Neuronal stem cell (in vitro differentiated cells): ENCODE measurements at regions not wholly inside any gene's neighbourhood (a gene's known extent, or its start where the extent isn't known, plus 50 kb on each side); places are given as distances from the start of the nearest gene placed in this dataset.

Source experiments
- DNase-seq: peaks from one replicate; pipeline ENCODE4 v3.0.0-alpha.2; 2013; ENCODE audit warnings: low spot score
- H2AFZ ChIP-seq: one replicate; pipeline ENCODE4 v1.6.1; 2013; ENCODE audit warnings: mild to moderate bottlenecking, low read length, inconsistent platforms
- H2AK5ac ChIP-seq: 2 replicates; pipeline ENCODE4 v1.6.1; 2013; ENCODE audit warnings: low read depth, mild to moderate bottlenecking, inconsistent platforms, low read length, moderate library complexity, mixed read lengths
- H2BK120ac ChIP-seq: 2 replicates; pipeline ENCODE4 v1.6.1; 2013; ENCODE audit warnings: low read depth, mild to moderate bottlenecking, inconsistent platforms, low read length, moderate library complexity, mixed read lengths
- H2BK12ac ChIP-seq: one replicate; pipeline ENCODE4 v1.6.1; 2013; ENCODE audit warnings: low read length, inconsistent platforms
- H2BK15ac ChIP-seq: 2 replicates; pipeline ENCODE4 v1.6.1; 2013; ENCODE audit warnings: mild to moderate bottlenecking, low read length, inconsistent platforms, mixed read lengths
- H2BK5ac ChIP-seq: one replicate; pipeline ENCODE4 v1.6.1; 2013; ENCODE audit warnings: inconsistent platforms, mild to moderate bottlenecking, low read length, moderate library complexity
- H3K14ac ChIP-seq: one replicate; pipeline ENCODE4 v1.6.1; 2013; ENCODE audit warnings: low read length, inconsistent platforms
- H3K18ac ChIP-seq: 2 replicates; pipeline ENCODE4 v1.6.1; 2013; ENCODE audit warnings: low read length, inconsistent platforms
- H3K23ac ChIP-seq: 2 replicates; pipeline ENCODE4 v1.6.1; 2013; ENCODE audit warnings: low read depth, mild to moderate bottlenecking, mixed read lengths, low read length, inconsistent platforms; ENCODE audit not compliant: poor library complexity
- H3K27ac ChIP-seq: replicated peaks from 3 replicates; pipeline ENCODE4 v1.5.1; 2013; ENCODE audit warnings: low read length, inconsistent platforms
- H3K27me3 ChIP-seq, 3 experiments: 2 replicates each; pipeline ENCODE4 v1.6.1; 2013; ENCODE audit warnings: low read length in 3 of 3, mild to moderate bottlenecking in 2 of 3, inconsistent platforms in 1 of 3, low read depth in 1 of 3, mixed read lengths in 1 of 3, moderate library complexity in 1 of 3; ENCODE audit not compliant: control insufficient read depth in 3 of 3, insufficient read depth in 3 of 3
- H3K36me3 ChIP-seq, 2 donors: replicated peaks in 1 of 2; 2 replicates each; pipeline ENCODE4 v1.6.1; 2013; ENCODE audit warnings: low read length in 2 of 2; ENCODE audit not compliant: control insufficient read depth in 2 of 2, insufficient read depth in 2 of 2
- H3K4ac ChIP-seq: 2 replicates; pipeline ENCODE4 v1.6.1; 2013; ENCODE audit warnings: inconsistent platforms, mild to moderate bottlenecking, low read length, moderate library complexity
- H3K4me1 ChIP-seq, 2 donors: 1 replicate in 1 of 2; 2 replicates in 1 of 2; pipeline ENCODE4 v1.6.1; 2013; ENCODE audit warnings: low read length in 2 of 2, low read depth in 1 of 2; ENCODE audit not compliant: control insufficient read depth in 2 of 2, insufficient read depth in 1 of 2
- H3K4me2 ChIP-seq: one replicate; pipeline ENCODE4 v1.6.1; 2013; ENCODE audit warnings: mild to moderate bottlenecking, low read length, inconsistent platforms; ENCODE audit not compliant: insufficient read depth, poor library complexity, severe bottlenecking
- H3K4me3 ChIP-seq, 2 donors: 2 replicates each; pipeline ENCODE4 v1.5.1; 2013; ENCODE audit warnings: low read length in 2 of 2, mild to moderate bottlenecking in 2 of 2, inconsistent platforms in 1 of 2, moderate library complexity in 1 of 2
- H3K79me1 ChIP-seq: one replicate; pipeline ENCODE4 v1.6.1; 2013; ENCODE audit warnings: low read depth, mild to moderate bottlenecking, inconsistent platforms, low read length, moderate library complexity
- H3K9ac ChIP-seq: one replicate; pipeline ENCODE4 v1.6.1; 2013; ENCODE audit warnings: mild to moderate bottlenecking, low read depth, low read length, inconsistent platforms; ENCODE audit not compliant: poor library complexity
- H3K9me3 ChIP-seq, 2 donors: replicated peaks in 1 of 2; 2 replicates each; pipeline versions ENCODE3 to v1.6.1; 2013; ENCODE audit warnings: low read length in 2 of 2, mild to moderate bottlenecking in 2 of 2, inconsistent platforms in 1 of 2, low read depth in 1 of 2, mixed read lengths in 1 of 2, moderate library complexity in 1 of 2; ENCODE audit not compliant: control insufficient read depth in 2 of 2, insufficient read depth in 1 of 2
- H4K8ac ChIP-seq: one replicate; pipeline ENCODE4 v1.6.1; 2013; ENCODE audit warnings: low read depth, mild to moderate bottlenecking, inconsistent platforms, low read length, moderate library complexity
- H4K91ac ChIP-seq: one replicate; pipeline ENCODE4 v1.6.1; 2013; ENCODE audit warnings: low read length, low read depth, mild to moderate bottlenecking, inconsistent platforms; ENCODE audit not compliant: poor library complexity
- WGBS, 2 donors: extraction: QIAGEN DNeasy Blood & Tissue Kit; methylation state at CpG; one replicate each; pipeline ENCODE4 v1.1.7; 2013; ENCODE audit warnings: missing lambda C conversion rate in 2 of 2, mixed read lengths in 1 of 2; ENCODE audit not compliant: insufficient read length in 2 of 2, insufficient replicate concordance in 1 of 2; ENCODE audit errors: extremely low coverage in 2 of 2; 5-methylcytosine and 5-hydroxymethylcytosine counted together

DNA sequence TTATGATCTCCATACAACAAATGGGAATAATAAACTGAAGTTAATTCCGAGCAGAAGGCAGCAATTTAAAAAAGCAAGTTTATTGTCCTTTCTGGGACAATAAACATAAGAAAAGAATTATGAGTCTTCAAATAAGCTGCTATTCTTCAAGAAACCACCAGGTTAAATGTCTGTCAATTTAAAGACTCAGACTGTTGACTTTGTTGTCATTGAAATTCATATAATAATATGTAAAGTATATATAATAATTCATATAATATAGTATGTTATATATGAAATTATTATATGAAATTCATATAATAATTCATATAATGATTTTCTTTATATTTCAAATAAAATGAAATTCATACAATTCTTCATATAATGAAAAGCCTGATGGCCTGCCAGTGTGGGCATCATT, 497.5 kb upstream of the RGMB start:
- H3K4ac ChIP-seq, result no peak overlapping the region
- no peaks in the 10 kb centered on the region for H3K27me3 ChIP-seq
- H2AK5ac ChIP-seq, result no peak overlapping the region
- DNase-seq, result no peak
- H2BK120ac ChIP-seq, result no peak overlapping the region
- H4K91ac ChIP-seq, result no peak overlapping the region
- H3K27ac ChIP-seq, result no peak overlapping the region
- peaks cover 0 to 4% of the 10 kb centered on the region in 2 donors for H3K9me3 ChIP-seq
- no peaks in the 10 kb centered on the region for H3K4me1 ChIP-seq
- no peak overlapping the region for H3K18ac ChIP-seq
- H3K23ac ChIP-seq, result no peak overlapping the region
- H3K14ac ChIP-seq, result no peak overlapping the region
- no peak overlapping the region for H4K8ac ChIP-seq
- no CpG with 5 or more reads among the region's 1 CpG for WGBS, 2 donors
- H2AFZ ChIP-seq, result no peak overlapping the region
- H2BK12ac ChIP-seq, result no peak overlapping the region
- H3K79me1 ChIP-seq, result no peaks in the 10 kb centered on the region
- no peaks in the 10 kb centered on the region for H3K36me3 ChIP-seq
- H3K4me3 ChIP-seq, result no peak overlapping the region
- H3K4me2 ChIP-seq, result no peak overlapping the region
- H3K9ac ChIP-seq, result no peak overlapping the region
- no peak overlapping the region for H2BK5ac ChIP-seq
- no peak overlapping the region for H2BK15ac ChIP-seq

- H3K9ac ChIP-seq, result no peak overlapping the region
- no peak overlapping the region for H2BK15ac ChIP-seq
- H3K36me3 ChIP-seq, result no peaks in the 10 kb centered on the region
- no peak overlapping the region for H4K91ac ChIP-seq
- no peaks in the 10 kb centered on the region for H3K79me1 ChIP-seq
- H3K4me2 ChIP-seq, result no peak overlapping the region
- H4K8ac ChIP-seq, result no peak overlapping the region
- no peak overlapping the region for H2BK5ac ChIP-seq
- H3K4me3 ChIP-seq, result no peak overlapping the region
- no peak overlapping the region for H2BK120ac ChIP-seq
- DNase-seq, result no peak
- no peak overlapping the region for H3K14ac ChIP-seq
- no peak overlapping the region for H3K27ac ChIP-seq
- H3K9me3 ChIP-seq, result no peaks in the 10 kb centered on the region
- H3K18ac ChIP-seq, result no peak overlapping the region
- no peak overlapping the region for H3K23ac ChIP-seq
- no peak overlapping the region for H2AFZ ChIP-seq
- no peaks in the 10 kb centered on the region for H3K27me3 ChIP-seq
- H3K4ac ChIP-seq, result no peak overlapping the region
- H3K4me1 ChIP-seq, result peaks cover 0 to 8% of the 10 kb centered on the region in 2 donors
- H2AK5ac ChIP-seq, result no peak overlapping the region
- H2BK12ac ChIP-seq, result no peak overlapping the region
- no CpG with 5 or more reads among the region's 1 CpG for WGBS, 2 donors
These were observed 490.9 kb upstream of the RGMB start for GRCh38 chr5:98282521-98282920.

GRCh38 chr5:98292496-98292895, 481.0 kb upstream of the RGMB start:
- no peak overlapping the region for H3K4me3 ChIP-seq
- H3K4ac ChIP-seq, result no peak overlapping the region
- H3K4me2 ChIP-seq, result no peak overlapping the region
- H3K27ac ChIP-seq, result no peak overlapping the region
- no peaks in the 10 kb centered on the region for H3K79me1 ChIP-seq
- no peak overlapping the region for H2BK5ac ChIP-seq
- H3K18ac ChIP-seq, result no peak overlapping the region
- no peak overlapping the region for H2AK5ac ChIP-seq
- no peak overlapping the region for H3K9ac ChIP-seq
- no peak overlapping the region for H3K23ac ChIP-seq
- no peaks in the 10 kb centered on the region for H3K27me3 ChIP-seq
- no peaks in the 10 kb centered on the region for H3K36me3 ChIP-seq
- H3K9me3 ChIP-seq, result no peaks in the 10 kb centered on the region
- WGBS, 2 donors, result no CpG with 5 or more reads among the region's 3 CpGs
- no peak overlapping the region for H3K14ac ChIP-seq
- H2BK12ac ChIP-seq, result no peak overlapping the region
- H2AFZ ChIP-seq, result peak overlapping the region; percentile 31
- no peak overlapping the region for H2BK120ac ChIP-seq
- H4K8ac ChIP-seq, result no peak overlapping the region
- DNase-seq, result no peak
- no peak overlapping the region for H2BK15ac ChIP-seq
- no peak overlapping the region for H4K91ac ChIP-seq
- peaks cover 0 to 3% of the 10 kb centered on the region in 2 donors for H3K4me1 ChIP-seq

DNA sequence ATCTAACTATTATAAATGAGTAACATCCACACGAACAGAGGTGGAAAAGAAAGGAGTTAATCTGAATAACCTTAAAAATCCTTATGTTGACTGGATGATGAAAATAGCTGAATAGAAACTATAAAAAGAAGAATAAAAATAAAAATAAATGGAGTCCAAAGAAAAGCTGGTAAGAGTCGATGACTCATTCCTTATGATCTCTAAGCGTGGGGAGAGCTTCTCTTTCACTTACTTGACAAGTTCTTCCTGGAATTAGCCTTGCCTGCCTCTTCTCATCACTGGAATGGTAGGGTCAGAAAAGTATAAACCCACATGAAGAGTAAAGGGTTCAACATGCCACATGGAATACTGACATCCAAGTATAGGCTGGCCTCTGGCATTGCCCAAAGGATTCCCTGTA, 477.0 kb upstream of the RGMB start:
- no CpG with 5 or more reads among the region's 3 CpGs for WGBS, 2 donors
- H3K18ac ChIP-seq, result no peak overlapping the region

More for the DNA sequence above, 477.0 kb upstream of the RGMB start:
- Histone ChIP-seq H3K4me3 (no peak overlapping the region), H3K14ac (no peak overlapping the region), H3K9me3 (no peaks in the 10 kb centered on the region), H2BK120ac (no peak overlapping the region), H4K8ac (no peak overlapping the region), H3K27me3 (no peaks in the 10 kb centered on the region), H3K36me3 (no peaks in the 10 kb centered on the region), H3K27ac (no peak overlapping the region), H2AK5ac (no peak overlapping the region), H3K9ac (no peak overlapping the region), H2BK15ac (no peak overlapping the region), H4K91ac (no peak overlapping the region), H2AFZ (no peak overlapping the region), H3K4me2 (no peak overlapping the region), H3K23ac (no peak overlapping the region), H2BK5ac (no peak overlapping the region), H3K79me1 (no peaks in the 10 kb centered on the region), H3K4me1 (peaks cover 0 to 3% of the 10 kb centered on the region in 2 donors), H3K4ac (no peak overlapping the region), H2BK12ac (no peak overlapping the region)
- no peak for DNase-seq
